IMR-90 (cell line): ENCODE measurements at regions not wholly inside any gene's neighbourhood (a gene's known extent, or its start where the extent isn't known, plus 50 kb on each side); places are given as distances from the start of the nearest gene placed in this dataset.

Experiments used
- CTCF ChIP-seq: conservative IDR thresholded peaks from 2 replicates; pipeline ENCODE4 v1.5.1; 2012; ENCODE audit warnings: mild to moderate bottlenecking, low read depth, low read length, improper control_type of control experiment
- MXI1 ChIP-seq: IDR thresholded peaks from 2 replicates; pipeline ENCODE4 v1.6.1; 2012; ENCODE audit warnings: low read depth, mild to moderate bottlenecking, low read length, moderate library complexity, borderline replicate concordance
- NFE2L2 ChIP-seq: fragments of 150-350 bp; IDR thresholded peaks from 2 replicates; pipeline ENCODE4 v1.6.1; 2016; ENCODE audit warnings: low read depth, mild to moderate bottlenecking, low read length
- POLR2A ChIP-seq: IDR thresholded peaks from 2 replicates; pipeline ENCODE4 v1.6.1; 2012; ENCODE audit warnings: mild to moderate bottlenecking, low read depth, low read length
- RCOR1 ChIP-seq: IDR thresholded peaks from 2 replicates; pipeline ENCODE4 v1.6.1; 2012; ENCODE audit warnings: mild to moderate bottlenecking, low read length, improper control_type of control experiment; ENCODE audit not compliant: insufficient replicate concordance
- RFX5 ChIP-seq: IDR thresholded peaks from 2 replicates; pipeline ENCODE4 v1.8.0; 2012; ENCODE audit warnings: low read depth, mild to moderate bottlenecking, low read length, moderate library complexity
- USF2 ChIP-seq: fragments of 150-350 bp; IDR thresholded peaks from 2 replicates; pipeline ENCODE4 v1.6.1; 2017; ENCODE audit warnings: mild to moderate bottlenecking, antibody characterized with exemption, low read length, low read depth

GRCh38 chr2:120874888-120875275 lies 139.2 kb downstream of the GLI2 start:
- TF ChIP-seq USF2 (no peak), RFX5 (no peak), POLR2A (no peak), NFE2L2 (no peak), MXI1 (no peak), CTCF (no peak), RCOR1 (no peak)
